A673 (cell line): ENCODE measurements at regions not wholly inside any gene's neighbourhood (a gene's known extent, or its start where the extent isn't known, plus 50 kb on each side); places are given as distances from the start of the nearest gene placed in this dataset.

Source experiments
- EZH2 ChIP-seq: fragments of 200-600 bp; sonication (generic); IDR thresholded peaks from 2 replicates; pipeline ENCODE4 v1.6.1; 2017; ENCODE audit warnings: borderline replicate concordance, low read depth, mild to moderate bottlenecking, mixed read lengths, antibody characterized with exemption, low read length; ENCODE audit not compliant: poor library complexity, severe bottlenecking
- TF ChIP-seq, protein P1 (sequence below): fragments of 300-800, 200-600 bp; sonication (generic); conservative IDR thresholded peaks from 2 replicates; pipeline ENCODE4 v1.5.1; 2017; ENCODE audit warnings: low read depth, mild to moderate bottlenecking, antibody characterized with exemption, low read length, moderate library complexity, mixed read lengths

DNA sequence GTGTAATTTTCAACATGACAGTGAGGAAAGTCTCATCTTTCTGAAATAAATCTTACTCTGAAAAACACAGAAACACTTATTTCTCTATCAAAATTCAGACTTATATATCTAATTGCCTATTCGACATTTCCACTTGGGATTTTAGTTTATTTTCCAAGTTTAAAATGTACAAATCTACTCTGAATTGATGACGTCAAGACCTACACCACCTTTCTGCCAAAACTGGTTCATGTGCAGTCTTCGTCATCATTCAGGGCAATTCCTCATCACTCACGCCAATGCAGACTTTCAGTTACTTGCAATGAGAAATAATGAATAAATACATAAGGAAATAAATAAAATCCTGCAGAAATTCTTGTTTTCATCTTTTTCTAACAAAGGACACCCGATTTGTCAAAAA is 843.8 kb downstream of the C12orf50 start:
- TF ChIP-seq, protein P1, sequence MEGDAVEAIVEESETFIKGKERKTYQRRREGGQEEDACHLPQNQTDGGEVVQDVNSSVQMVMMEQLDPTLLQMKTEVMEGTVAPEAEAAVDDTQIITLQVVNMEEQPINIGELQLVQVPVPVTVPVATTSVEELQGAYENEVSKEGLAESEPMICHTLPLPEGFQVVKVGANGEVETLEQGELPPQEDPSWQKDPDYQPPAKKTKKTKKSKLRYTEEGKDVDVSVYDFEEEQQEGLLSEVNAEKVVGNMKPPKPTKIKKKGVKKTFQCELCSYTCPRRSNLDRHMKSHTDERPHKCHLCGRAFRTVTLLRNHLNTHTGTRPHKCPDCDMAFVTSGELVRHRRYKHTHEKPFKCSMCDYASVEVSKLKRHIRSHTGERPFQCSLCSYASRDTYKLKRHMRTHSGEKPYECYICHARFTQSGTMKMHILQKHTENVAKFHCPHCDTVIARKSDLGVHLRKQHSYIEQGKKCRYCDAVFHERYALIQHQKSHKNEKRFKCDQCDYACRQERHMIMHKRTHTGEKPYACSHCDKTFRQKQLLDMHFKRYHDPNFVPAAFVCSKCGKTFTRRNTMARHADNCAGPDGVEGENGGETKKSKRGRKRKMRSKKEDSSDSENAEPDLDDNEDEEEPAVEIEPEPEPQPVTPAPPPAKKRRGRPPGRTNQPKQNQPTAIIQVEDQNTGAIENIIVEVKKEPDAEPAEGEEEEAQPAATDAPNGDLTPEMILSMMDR: no peak
- TF ChIP-seq EZH2: no peak
